Osteoblast (primary cell): ENCODE measurements at regions not wholly inside any gene's neighbourhood (a gene's known extent, or its start where the extent isn't known, plus 50 kb on each side); places are given as distances from the start of the nearest gene placed in this dataset.

Source experiments
- DNase-seq: peaks from one replicate; pipeline ENCODE4 v3.0.0; 2011; ENCODE audit warnings: low spot score, mixed read lengths; ENCODE audit not compliant: insufficient read length; ENCODE audit errors: missing footprints
- H2AFZ ChIP-seq: 2 replicates; pipeline ENCODE4 v1.6.0; 2011; ENCODE audit warnings: mild to moderate bottlenecking, low read length
- H3K27ac ChIP-seq: 2 replicates; pipeline ENCODE4 v1.5.1; 2011; ENCODE audit warnings: mild to moderate bottlenecking, low read depth, low read length, moderate library complexity
- H3K27me3 ChIP-seq: 2 replicates; pipeline ENCODE4 v1.6.0; 2012; ENCODE audit warnings: mild to moderate bottlenecking, control low read depth, inconsistent platforms, low read length, moderate library complexity; ENCODE audit not compliant: insufficient read depth
- H3K36me3 ChIP-seq: 2 replicates; pipeline ENCODE4 v1.5.1; 2011; ENCODE audit warnings: mild to moderate bottlenecking, low read length, control low read depth, moderate library complexity; ENCODE audit not compliant: insufficient read depth
- H3K4me1 ChIP-seq: 2 replicates; pipeline ENCODE4 v1.5.1; 2011; ENCODE audit warnings: mild to moderate bottlenecking, low read length, control low read depth, moderate library complexity; ENCODE audit not compliant: insufficient read depth
- H3K4me2 ChIP-seq: 2 replicates; pipeline ENCODE4 v1.6.0; 2011; ENCODE audit warnings: mild to moderate bottlenecking, low read length; ENCODE audit not compliant: insufficient read depth
- H3K4me3 ChIP-seq: fragments of 200-600 bp; sonication (generic); 3 replicates; pipeline ENCODE4 v1.5.1; 2012; ENCODE audit warnings: mild to moderate bottlenecking, low read length, inconsistent platforms; ENCODE audit not compliant: insufficient read depth
- H3K79me2 ChIP-seq: 2 replicates; pipeline ENCODE4 v1.6.0; 2012; ENCODE audit warnings: mild to moderate bottlenecking, low read length, control low read depth, inconsistent platforms; ENCODE audit not compliant: insufficient read depth
- H3K9me3 ChIP-seq: 2 replicates; pipeline ENCODE4 v1.5.1; 2011; ENCODE audit warnings: low read depth, low read length, control low read depth
- H4K20me1 ChIP-seq: 2 replicates; pipeline ENCODE4 v1.6.0; 2012; ENCODE audit warnings: mild to moderate bottlenecking, low read length, control low read depth; ENCODE audit not compliant: insufficient read depth
- TF ChIP-seq, protein P1 (sequence below): IDR thresholded peaks from 2 replicates; pipeline ENCODE4 v1.5.1; 2011; ENCODE audit warnings: mild to moderate bottlenecking, low read depth, low read length, moderate library complexity; ENCODE audit errors: extremely low read depth

DNA sequence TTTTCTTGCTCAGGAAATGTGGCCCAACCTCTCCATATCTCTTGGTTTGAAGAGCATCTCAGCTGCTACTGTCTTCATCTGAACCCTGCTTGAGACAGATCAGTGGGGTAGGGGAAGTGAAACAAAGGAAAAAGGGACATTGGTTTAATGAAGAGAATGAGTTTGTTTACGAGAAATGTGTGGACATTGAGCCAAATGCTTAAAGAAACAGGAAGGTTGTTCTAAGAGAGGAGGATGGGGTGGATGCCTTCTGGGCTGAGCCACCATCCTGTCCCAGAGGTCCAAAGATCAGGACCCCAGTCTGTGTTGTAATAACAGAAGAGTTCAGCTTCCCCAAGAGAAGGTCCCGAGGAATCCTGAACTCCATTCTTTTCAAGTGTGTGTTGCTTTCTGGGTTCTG is 369.7 kb downstream of the INSC start:
- Histone ChIP-seq H3K4me1 (no peaks in the 10 kb centered on the region), H3K9me3 (no peaks in the 10 kb centered on the region), H3K27ac (no peak overlapping the region), H3K4me3 (no peak overlapping the region), H3K4me2 (no peak overlapping the region), H3K27me3 (no peaks in the 10 kb centered on the region), H4K20me1 (no peaks in the 10 kb centered on the region), H2AFZ (no peak overlapping the region), H3K36me3 (no peaks in the 10 kb centered on the region), H3K79me2 (no peaks in the 10 kb centered on the region)
- TF ChIP-seq, protein P1, sequence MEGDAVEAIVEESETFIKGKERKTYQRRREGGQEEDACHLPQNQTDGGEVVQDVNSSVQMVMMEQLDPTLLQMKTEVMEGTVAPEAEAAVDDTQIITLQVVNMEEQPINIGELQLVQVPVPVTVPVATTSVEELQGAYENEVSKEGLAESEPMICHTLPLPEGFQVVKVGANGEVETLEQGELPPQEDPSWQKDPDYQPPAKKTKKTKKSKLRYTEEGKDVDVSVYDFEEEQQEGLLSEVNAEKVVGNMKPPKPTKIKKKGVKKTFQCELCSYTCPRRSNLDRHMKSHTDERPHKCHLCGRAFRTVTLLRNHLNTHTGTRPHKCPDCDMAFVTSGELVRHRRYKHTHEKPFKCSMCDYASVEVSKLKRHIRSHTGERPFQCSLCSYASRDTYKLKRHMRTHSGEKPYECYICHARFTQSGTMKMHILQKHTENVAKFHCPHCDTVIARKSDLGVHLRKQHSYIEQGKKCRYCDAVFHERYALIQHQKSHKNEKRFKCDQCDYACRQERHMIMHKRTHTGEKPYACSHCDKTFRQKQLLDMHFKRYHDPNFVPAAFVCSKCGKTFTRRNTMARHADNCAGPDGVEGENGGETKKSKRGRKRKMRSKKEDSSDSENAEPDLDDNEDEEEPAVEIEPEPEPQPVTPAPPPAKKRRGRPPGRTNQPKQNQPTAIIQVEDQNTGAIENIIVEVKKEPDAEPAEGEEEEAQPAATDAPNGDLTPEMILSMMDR: no peak
- DNase-seq: no peak

- Histone ChIP-seq H3K4me2 (no peak overlapping the region), H3K27ac (no peak overlapping the region), H3K4me3 (no peak overlapping the region), H3K79me2 (no peaks in the 10 kb centered on the region), H3K9me3 (no peaks in the 10 kb centered on the region), H2AFZ (no peak overlapping the region), H3K4me1 (no peaks in the 10 kb centered on the region), H3K27me3 (no peaks in the 10 kb centered on the region), H3K36me3 (no peaks in the 10 kb centered on the region), H4K20me1 (no peaks in the 10 kb centered on the region)
- TF ChIP-seq, protein P1: no peak
- DNase-seq: no peak
These were observed 370.7 kb downstream of the INSC start for GRCh38 chr11:15485432-15485831.

- Histone ChIP-seq H3K36me3 (no peaks in the 10 kb centered on the region), H3K4me1 (no peaks in the 10 kb centered on the region), H3K4me2 (no peak overlapping the region), H3K4me3 (no peak overlapping the region), H2AFZ (no peak overlapping the region), H3K9me3 (no peaks in the 10 kb centered on the region), H3K79me2 (no peaks in the 10 kb centered on the region), H4K20me1 (no peaks in the 10 kb centered on the region), H3K27ac (no peak overlapping the region), H3K27me3 (no peaks in the 10 kb centered on the region)
- DNase-seq: no peak
- TF ChIP-seq, protein P1: no peak
These were observed 374.6 kb downstream of the INSC start for GRCh38 chr11:15489281-15489680.

DNA sequence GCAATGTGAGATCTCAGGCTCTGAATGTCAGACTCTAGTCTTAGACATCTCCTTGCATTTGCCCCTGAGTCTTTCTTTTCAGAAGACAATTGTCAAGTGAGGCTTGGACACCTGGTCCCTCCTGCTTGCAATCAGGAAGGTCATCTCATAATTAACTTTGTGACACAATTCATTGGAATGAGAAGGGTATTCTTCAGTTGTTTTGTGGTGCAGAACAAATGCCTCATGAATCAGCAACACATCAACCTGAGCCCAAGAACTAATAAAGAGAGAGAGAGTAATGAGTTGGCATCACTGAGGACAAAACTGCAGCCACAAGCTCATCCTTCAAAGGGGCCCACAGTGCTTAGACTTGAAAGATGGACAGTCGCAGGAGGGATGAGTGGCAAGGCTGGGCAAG is 375.8 kb downstream of the INSC start:
- no peaks in the 10 kb centered on the region for H3K27me3 ChIP-seq
- no peaks in the 10 kb centered on the region for H3K79me2 ChIP-seq
- no peak for DNase-seq
- H3K36me3 ChIP-seq: no peaks in the 10 kb centered on the region
- TF ChIP-seq, protein P1: no peak
- no peaks in the 10 kb centered on the region for H3K4me1 ChIP-seq
- no peak overlapping the region for H3K4me3 ChIP-seq
- H3K27ac ChIP-seq: no peak overlapping the region
- no peak overlapping the region for H2AFZ ChIP-seq
- H3K4me2 ChIP-seq: no peak overlapping the region
- H3K9me3 ChIP-seq: no peaks in the 10 kb centered on the region
- no peaks in the 10 kb centered on the region for H4K20me1 ChIP-seq
